Non-pigmented ciliary epithelial cell (primary cell): ENCODE measurements at regions not wholly inside any gene's neighbourhood (a gene's known extent, or its start where the extent isn't known, plus 50 kb on each side); places are given as distances from the start of the nearest gene placed in this dataset.

ENCODE experiments used
- DNase-seq: peaks from one replicate; pipeline ENCODE4 v3.0.0-alpha.2; 2010; ENCODE audit warnings: low read depth

- DNase-seq: no peak
Observed at GRCh38 chr1:147463022-147463421, 78.3 kb upstream of the BCL9 start.

GRCh38 chr1:147466543-147466942, 74.8 kb upstream of the BCL9 start:
- no peak for DNase-seq

- no peak for DNase-seq
Observed at GRCh38 chr1:147470079-147470478, 71.2 kb upstream of the BCL9 start.

- DNase-seq: no peak
Observed at GRCh38 chr1:147472489-147472888, 68.8 kb upstream of the BCL9 start.

- DNase-seq: no peak
Observed at GRCh38 chr1:147472966-147473732, 68.2 kb upstream of the BCL9 start.

- no peak for DNase-seq
Observed at GRCh38 chr1:147473733-147474049, 67.6 kb upstream of the BCL9 start.

- no peak for DNase-seq
Observed at GRCh38 chr1:147475488-147475887, 65.8 kb upstream of the BCL9 start.

GRCh38 chr1:147478521-147478920, 62.8 kb upstream of the BCL9 start:
- DNase-seq: no peak

GRCh38 chr1:147479864-147480564, 61.3 kb upstream of the BCL9 start:
- no peak for DNase-seq

GRCh38 chr1:147480565-147480935, 60.8 kb upstream of the BCL9 start:
- no peak for DNase-seq

GRCh38 chr1:147486876-147487656, 54.2 kb upstream of the BCL9 start:
- no peak for DNase-seq

- no peak for DNase-seq
Observed at GRCh38 chr1:147491098-147491497, 50.2 kb upstream of the BCL9 start.
